ENCODE measurements at regions not wholly inside any gene's neighbourhood (a gene's known extent, or its start where the extent isn't known, plus 50 kb on each side); places are given as distances from the start of the nearest gene placed in this dataset.

DNA sequence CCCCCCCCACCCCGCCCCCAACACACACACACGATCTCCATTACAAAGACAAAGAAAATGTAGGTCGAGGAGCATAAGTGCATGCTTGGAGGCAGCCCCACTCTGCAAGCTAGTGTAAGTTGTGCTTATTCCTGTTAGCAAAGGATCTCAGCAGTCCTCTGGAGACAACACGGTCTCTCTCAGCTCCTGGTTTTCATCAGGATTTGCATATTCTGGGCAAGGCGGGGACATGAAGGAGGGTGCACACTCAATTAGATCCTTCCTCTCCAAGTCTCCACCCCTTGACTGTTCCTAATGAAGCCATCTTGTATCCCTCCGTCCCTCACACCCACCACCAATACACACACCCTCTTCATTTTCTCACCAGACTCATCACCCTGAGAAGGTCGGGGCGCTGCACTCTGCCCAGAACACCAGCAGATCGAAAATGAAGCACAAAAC is 63.8 kb downstream of the MRPL46 start:
- Mint-ChIP-seq H3K36me3 (no peaks in the 10 kb centered on the region), H3K27ac (no peak overlapping the region), H3K4me1 (peaks cover 0 to 10% (median under 1%) of the 10 kb centered on the region in 4 donors), H3K9me3 (no peaks in the 10 kb centered on the region), H3K27me3 (peaks cover 25% of the 10 kb centered on the region), H3K4me3 (no peak overlapping the region)
- no peaks in the 10 kb centered on the region for H3K9me3 ChIP-seq (ENCODE audit: control insufficient read depth in 2 of 2, low read length in 2 of 2)
- no peak overlapping the region for H3K4me3 ChIP-seq (ENCODE audit: low read depth, low read length)
- H3K4me1 ChIP-seq (ENCODE audit: control insufficient read depth, insufficient read depth, low read length, poor library complexity, severe bottlenecking) = no peaks in the 10 kb centered on the region
- ATAC-seq (ENCODE audit: low read depth in 2 of 2) (no peak), DNase-seq (no peak)
- no peaks in the 10 kb centered on the region for H3K36me3 ChIP-seq (ENCODE audit: control insufficient read depth, insufficient read depth, low read length)
- peaks cover 3% of the 10 kb centered on the region for H3K27me3 ChIP-seq (ENCODE audit: control insufficient read depth, insufficient read depth, low read length)
- H3K27ac ChIP-seq (ENCODE audit: insufficient read depth, low read length, poor library complexity, severe bottlenecking) = no peak overlapping the region

DNA sequence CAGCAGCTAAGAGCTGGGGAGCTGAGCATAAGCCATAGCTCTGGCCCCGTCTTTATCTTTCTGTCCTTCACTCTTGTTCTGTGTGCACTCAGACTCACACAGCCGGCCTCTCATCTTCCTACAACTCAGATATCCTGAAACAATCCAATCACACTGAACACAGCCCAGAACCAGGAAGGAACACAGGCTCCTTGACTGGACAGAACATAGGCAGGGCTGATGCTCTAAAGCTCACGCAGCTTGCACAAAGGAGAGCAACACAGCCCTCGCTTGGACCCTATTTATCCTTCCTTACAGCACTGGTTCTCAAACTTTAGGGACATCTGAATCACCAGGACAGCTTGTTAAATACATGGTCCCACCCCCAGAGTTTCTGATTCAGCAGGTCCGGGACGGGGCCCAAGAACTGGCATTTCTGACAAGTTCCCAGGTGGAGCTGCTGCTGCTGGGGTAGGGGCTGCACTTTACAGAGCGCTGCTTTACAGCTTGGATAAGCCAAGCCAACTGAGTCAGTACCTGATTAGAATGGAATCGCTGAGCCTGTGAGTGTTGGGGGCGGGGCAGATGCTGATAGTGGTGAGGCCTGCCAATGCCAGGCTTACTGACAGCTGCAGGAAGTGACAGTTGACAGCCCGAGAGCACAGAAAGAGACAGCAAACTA is 65.1 kb downstream of the MRPL46 start:
- Mint-ChIP-seq H3K4me1 (peaks cover 0 to 10% (median under 1%) of the 10 kb centered on the region in 4 donors), H3K4me3 (peak overlapping the region in 2 of 4 donors; percentile 1 to 59), H3K9me3 (no peaks in the 10 kb centered on the region), H3K36me3 (no peaks in the 10 kb centered on the region), H3K27ac (peak overlapping the region in 2 of 3 donors; percentile 1 to 15), H3K27me3 (peaks cover 18% of the 10 kb centered on the region)
- Histone ChIP-seq H3K4me3 (ENCODE audit: low read depth, low read length) (no peak overlapping the region), H3K4me1 (ENCODE audit: control insufficient read depth, insufficient read depth, low read length, poor library complexity, severe bottlenecking) (no peaks in the 10 kb centered on the region), H3K36me3 (ENCODE audit: control insufficient read depth, insufficient read depth, low read length) (no peaks in the 10 kb centered on the region), H3K27me3 (ENCODE audit: control insufficient read depth, insufficient read depth, low read length) (peaks cover 3% of the 10 kb centered on the region), H3K9me3 (ENCODE audit: control insufficient read depth in 2 of 2, low read length in 2 of 2) (no peaks in the 10 kb centered on the region), H3K27ac (ENCODE audit: insufficient read depth, low read length, poor library complexity, severe bottlenecking) (no peak overlapping the region)
- peak in 2 of 3 donors; percentile 1 to 55 for DNase-seq
- ATAC-seq (ENCODE audit: low read depth in 2 of 2) = peak; percentile 28 to 40

DNA sequence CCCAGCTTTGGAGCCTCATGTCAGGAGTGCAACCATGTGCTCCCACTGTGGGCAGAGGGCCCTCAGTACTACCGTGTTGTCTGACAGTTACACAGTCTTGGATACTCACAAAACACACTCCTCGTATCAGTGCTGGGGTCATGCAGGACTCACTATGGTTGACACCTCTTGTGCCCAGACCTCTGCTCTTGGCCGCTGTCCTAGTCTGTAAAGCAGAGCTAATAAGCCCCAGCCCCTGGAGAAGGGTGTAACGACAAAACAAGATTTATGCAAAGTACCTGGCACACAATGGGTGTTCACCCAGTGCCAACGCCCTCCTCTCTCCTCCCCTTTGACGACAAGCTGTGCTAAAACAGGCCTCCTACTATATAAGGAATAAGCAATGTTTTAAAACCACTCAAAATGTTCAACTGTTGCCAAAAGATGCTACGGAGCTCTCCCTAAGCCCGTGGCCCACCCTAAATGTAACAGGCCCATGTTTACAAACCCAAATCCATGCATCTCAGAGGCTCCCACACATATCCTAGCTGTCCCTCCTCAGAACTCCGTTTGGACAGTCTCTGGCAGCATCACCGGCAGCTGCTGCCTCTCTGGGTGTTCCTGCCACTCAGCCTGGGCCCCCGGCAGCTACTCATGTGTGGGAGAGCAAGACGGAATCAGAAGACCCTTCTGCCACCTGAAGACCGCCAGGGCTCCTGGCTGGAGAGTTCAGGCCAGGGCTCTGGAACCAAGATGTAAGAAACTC is 65.8 kb downstream of the MRPL46 start:
- Histone ChIP-seq H3K9me3 (ENCODE audit: control insufficient read depth in 2 of 2, low read length in 2 of 2) (no peaks in the 10 kb centered on the region), H3K36me3 (ENCODE audit: control insufficient read depth, insufficient read depth, low read length) (no peaks in the 10 kb centered on the region), H3K27ac (ENCODE audit: insufficient read depth, low read length, poor library complexity, severe bottlenecking) (no peak overlapping the region), H3K4me3 (ENCODE audit: low read depth, low read length) (no peak overlapping the region), H3K27me3 (ENCODE audit: control insufficient read depth, insufficient read depth, low read length) (peaks cover 3% of the 10 kb centered on the region), H3K4me1 (ENCODE audit: control insufficient read depth, insufficient read depth, low read length, poor library complexity, severe bottlenecking) (no peaks in the 10 kb centered on the region)
- DNase-seq = peak in 1 of 3 donors; percentile 37
- Mint-ChIP-seq H3K4me1 (peaks cover 0 to 10% (median under 1%) of the 10 kb centered on the region in 4 donors), H3K36me3 (no peaks in the 10 kb centered on the region), H3K27ac (peak overlapping the region in 2 of 3 donors; percentile 1 to 20), H3K4me3 (no peak overlapping the region), H3K27me3 (peaks cover 18% of the 10 kb centered on the region), H3K9me3 (no peaks in the 10 kb centered on the region)
- ATAC-seq (ENCODE audit: low read depth in 2 of 2) = no peak

DNA sequence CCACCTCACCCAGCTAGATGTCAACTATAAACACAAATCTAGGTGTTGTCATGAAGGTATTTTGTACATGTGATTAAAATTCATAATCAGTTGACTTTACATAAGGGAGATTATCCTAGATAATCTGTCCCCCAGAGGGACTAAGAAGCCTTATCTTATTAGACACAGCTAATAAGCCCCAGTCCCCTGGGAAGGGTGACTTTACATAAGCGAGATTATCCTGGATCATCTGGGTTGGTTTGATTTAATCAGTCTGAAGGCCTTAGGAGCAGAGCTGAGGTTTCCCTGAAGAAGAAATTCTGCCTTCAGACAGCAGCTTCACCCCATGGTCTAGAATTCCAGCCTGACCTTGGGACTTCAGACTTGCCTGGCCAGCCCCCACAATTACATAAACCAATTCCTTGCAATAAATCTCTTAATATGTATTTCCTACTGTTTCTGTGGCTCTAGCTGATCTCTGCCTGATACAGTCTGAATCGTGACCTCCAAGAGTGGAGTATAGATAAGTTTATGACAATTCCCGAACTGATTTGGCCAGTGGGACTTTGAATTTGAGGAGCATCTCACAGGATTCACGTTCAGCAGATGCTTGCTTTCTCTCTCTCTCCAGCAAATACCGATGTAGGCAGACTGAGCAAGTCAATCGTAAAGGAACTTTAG is 66.5 kb downstream of the MRPL46 start:
- H3K27me3 ChIP-seq (ENCODE audit: control insufficient read depth, insufficient read depth, low read length) = peaks cover 3% of the 10 kb centered on the region
- no peak overlapping the region for H3K4me3 ChIP-seq (ENCODE audit: low read depth, low read length)
- no peaks in the 10 kb centered on the region for H3K9me3 ChIP-seq (ENCODE audit: control insufficient read depth in 2 of 2, low read length in 2 of 2)
- Mint-ChIP-seq H3K4me1 (peaks cover 0 to 10% (median under 1%) of the 10 kb centered on the region in 4 donors), H3K4me3 (no peak overlapping the region), H3K27ac (no peak overlapping the region), H3K27me3 (peaks cover 11% of the 10 kb centered on the region), H3K36me3 (no peaks in the 10 kb centered on the region), H3K9me3 (no peaks in the 10 kb centered on the region)
- no peak for ATAC-seq (ENCODE audit: low read depth in 2 of 2)
- no peaks in the 10 kb centered on the region for H3K36me3 ChIP-seq (ENCODE audit: control insufficient read depth, insufficient read depth, low read length)
- DNase-seq = no peak
- no peaks in the 10 kb centered on the region for H3K4me1 ChIP-seq (ENCODE audit: control insufficient read depth, insufficient read depth, low read length, poor library complexity, severe bottlenecking)
- no peak overlapping the region for H3K27ac ChIP-seq (ENCODE audit: insufficient read depth, low read length, poor library complexity, severe bottlenecking)

DNA sequence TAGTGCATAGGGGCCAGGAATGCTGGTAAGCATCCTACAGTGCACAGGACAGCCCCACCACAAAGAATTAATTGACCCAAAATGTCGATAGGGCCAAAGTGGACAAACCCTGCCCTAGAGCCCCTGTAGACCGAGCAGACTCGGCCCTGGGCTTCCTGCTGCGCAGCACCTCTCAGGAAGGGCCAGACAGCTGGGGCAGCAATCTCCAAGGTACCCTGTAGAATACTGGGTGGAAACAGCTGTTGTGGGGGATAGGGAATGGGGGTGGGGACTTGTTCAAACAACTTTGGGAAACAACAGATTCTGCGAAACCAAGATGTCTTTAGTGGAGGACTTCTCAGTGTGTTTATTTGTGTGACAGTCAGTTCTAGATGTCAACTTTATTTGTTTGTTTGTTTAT is 67.1 kb downstream of the MRPL46 start:
- H3K4me1 ChIP-seq (ENCODE audit: control insufficient read depth, insufficient read depth, low read length, poor library complexity, severe bottlenecking) = no peaks in the 10 kb centered on the region
- ATAC-seq (ENCODE audit: low read depth in 2 of 2) (no peak), DNase-seq (no peak)
- peaks cover 0 to 1% (median 0%) of the 10 kb centered on the region in 7 donors for H3K9me3 Mint-ChIP-seq
- H3K4me3 ChIP-seq (ENCODE audit: low read depth, low read length) = no peak overlapping the region
- H3K27me3 Mint-ChIP-seq = peaks cover 10% of the 10 kb centered on the region
- no peak overlapping the region for H3K27ac ChIP-seq (ENCODE audit: insufficient read depth, low read length, poor library complexity, severe bottlenecking)
- H3K27ac Mint-ChIP-seq = no peak overlapping the region
- H3K36me3 Mint-ChIP-seq = no peaks in the 10 kb centered on the region
- H3K4me3 Mint-ChIP-seq = no peak overlapping the region
- peaks cover 3% of the 10 kb centered on the region for H3K27me3 ChIP-seq (ENCODE audit: control insufficient read depth, insufficient read depth, low read length)
- no peaks in the 10 kb centered on the region for H3K36me3 ChIP-seq (ENCODE audit: control insufficient read depth, insufficient read depth, low read length)
- peaks cover 0 to 10% (median under 1%) of the 10 kb centered on the region in 4 donors for H3K4me1 Mint-ChIP-seq
- H3K9me3 ChIP-seq (ENCODE audit: control insufficient read depth in 2 of 2, low read length in 2 of 2) = no peaks in the 10 kb centered on the region

DNA sequence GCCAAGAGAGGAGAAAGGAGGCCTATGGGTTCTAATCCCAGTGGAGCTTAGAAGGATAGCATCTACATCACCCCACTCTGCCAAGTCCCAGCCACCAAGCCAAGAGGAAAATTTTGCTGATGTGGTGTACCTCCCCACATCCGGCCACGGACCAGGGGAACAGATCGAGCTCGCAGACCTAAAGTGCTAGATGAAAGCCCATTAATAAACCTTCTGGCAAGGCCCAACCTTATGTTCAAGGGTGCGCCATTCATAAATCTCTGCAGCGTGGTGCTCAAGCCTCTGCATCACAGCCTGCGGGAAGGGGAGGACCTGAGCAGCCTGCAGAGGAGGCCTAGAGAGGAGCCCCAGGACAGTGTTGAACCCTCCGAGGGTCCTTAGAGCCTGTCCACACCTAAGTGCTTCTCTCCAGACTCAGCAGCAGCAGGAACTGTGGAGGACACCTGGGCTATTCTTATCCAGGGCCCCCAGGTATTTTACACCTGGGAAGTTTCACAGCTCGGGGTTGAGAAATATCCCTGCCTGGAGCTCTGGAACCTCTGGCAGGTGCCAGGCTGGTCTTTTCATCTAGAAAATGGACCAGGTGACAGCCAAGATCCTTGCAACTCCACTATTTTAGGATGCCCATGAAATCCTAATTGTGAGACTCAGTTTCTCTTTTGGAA is 68.0 kb downstream of the MRPL46 start:
- H3K27me3 ChIP-seq (ENCODE audit: control insufficient read depth, insufficient read depth, low read length) = no peaks in the 10 kb centered on the region
- Mint-ChIP-seq H3K27ac (no peak overlapping the region), H3K4me3 (no peak overlapping the region), H3K36me3 (no peaks in the 10 kb centered on the region), H3K9me3 (peaks cover 0 to 1% (median 0%) of the 10 kb centered on the region in 7 donors), H3K27me3 (peaks cover 17% of the 10 kb centered on the region), H3K4me1 (peaks cover 0 to 10% (median under 1%) of the 10 kb centered on the region in 4 donors)
- H3K4me1 ChIP-seq (ENCODE audit: control insufficient read depth, insufficient read depth, low read length, poor library complexity, severe bottlenecking) = no peaks in the 10 kb centered on the region
- H3K36me3 ChIP-seq (ENCODE audit: control insufficient read depth, insufficient read depth, low read length) = no peaks in the 10 kb centered on the region
- no peak overlapping the region for H3K27ac ChIP-seq (ENCODE audit: insufficient read depth, low read length, poor library complexity, severe bottlenecking)
- no peak overlapping the region for H3K4me3 ChIP-seq (ENCODE audit: low read depth, low read length)
- ATAC-seq (ENCODE audit: low read depth in 2 of 2) (no peak), DNase-seq (no peak)
- H3K9me3 ChIP-seq (ENCODE audit: control insufficient read depth in 2 of 2, low read length in 2 of 2) = no peaks in the 10 kb centered on the region

DNA sequence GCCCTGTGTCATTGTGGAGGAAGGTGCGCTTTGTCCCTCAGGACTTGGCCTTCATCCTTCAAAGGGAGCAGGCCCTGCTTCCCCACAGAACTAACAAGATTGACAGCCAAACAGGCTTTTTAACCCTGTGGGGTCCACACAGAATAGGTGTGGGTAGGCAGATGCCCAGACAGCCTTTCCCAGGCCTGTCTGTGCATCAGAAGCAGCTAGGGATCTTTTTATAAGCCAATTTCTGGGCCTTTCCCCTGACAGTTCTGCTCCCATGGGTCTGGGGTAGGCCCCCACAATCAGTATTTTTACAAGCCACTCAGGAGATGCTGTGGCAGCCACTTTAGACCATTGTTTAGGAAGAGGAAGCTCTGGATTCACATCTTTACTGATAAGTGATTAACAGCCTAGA is 69.2 kb downstream of the MRPL46 start:
- Histone ChIP-seq H3K36me3 (ENCODE audit: control insufficient read depth, insufficient read depth, low read length) (no peaks in the 10 kb centered on the region), H3K27ac (ENCODE audit: insufficient read depth, low read length, poor library complexity, severe bottlenecking) (no peak overlapping the region), H3K4me1 (ENCODE audit: control insufficient read depth, insufficient read depth, low read length, poor library complexity, severe bottlenecking) (no peaks in the 10 kb centered on the region), H3K27me3 (ENCODE audit: control insufficient read depth, insufficient read depth, low read length) (no peaks in the 10 kb centered on the region), H3K4me3 (ENCODE audit: low read depth, low read length) (no peak overlapping the region), H3K9me3 (ENCODE audit: control insufficient read depth in 2 of 2, low read length in 2 of 2) (no peaks in the 10 kb centered on the region)
- Mint-ChIP-seq H3K27ac (no peak overlapping the region), H3K4me3 (no peak overlapping the region), H3K4me1 (peaks cover 0 to 10% (median under 1%) of the 10 kb centered on the region in 4 donors), H3K9me3 (peaks cover 0 to 4% (median 0%) of the 10 kb centered on the region in 7 donors), H3K36me3 (no peaks in the 10 kb centered on the region), H3K27me3 (peaks cover 22% of the 10 kb centered on the region)
- DNase-seq = no peak
- ATAC-seq (ENCODE audit: low read depth in 2 of 2) = no peak

All from CD4-positive, CD25-positive, alpha-beta regulatory T cell (primary cell).